MCF 10A (cell line): ENCODE measurements at regions not wholly inside any gene's neighbourhood (a gene's known extent, or its start where the extent isn't known, plus 50 kb on each side); places are given as distances from the start of the nearest gene placed in this dataset.
"Not testable (repeated sequence)": the region's sequence is repeated elsewhere in the genome, so short reads cannot be mapped to it uniquely, and the experiment has no call there.

Experiments used
- BruUV-seq: library from RNA; stranded (reverse); fragments of 400-500 nt; replicated peaks from 2 replicates; lab custom pipeline; 2021; lab: Mats Ljungman, UMichigan
- CTCF ChIA-PET: fragments of 300-600 bp; sonication (Branson Sonifier 250); formaldehyde crosslinking; extraction: SDS; loops from one replicate; lab custom pipeline; 2021; ENCODE audit warnings: antibody characterized with exemption, inconsistent platforms; lab: Yijun Ruan, JAX
- POLR2A ChIA-PET: fragments of 300-600, 350-650 bp; sonication (Branson Sonifier 250); formaldehyde crosslinking; extraction: SDS; loops from one replicate; lab custom pipeline; 2020; ENCODE audit warnings: antibody characterized with exemption, inconsistent platforms; lab: Yijun Ruan, JAX
- DNase-seq: peaks from one replicate; pipeline ENCODE4 v3.0.0-alpha.2; 2018; ENCODE audit not compliant: unreplicated experiment
- H3K27ac Mint-ChIP-seq: one replicate; pipeline ENCODE4 v1.8.0; 2022; ENCODE audit warnings: mild to moderate bottlenecking, low read depth, mixed read lengths; ENCODE audit not compliant: unreplicated experiment
- H3K27me3 Mint-ChIP-seq: one replicate; pipeline ENCODE4 v1.8.0; 2022; ENCODE audit warnings: mixed read lengths; ENCODE audit not compliant: insufficient read depth, unreplicated experiment
- H3K36me3 Mint-ChIP-seq: one replicate; pipeline ENCODE4 v1.8.0; 2022; ENCODE audit warnings: mild to moderate bottlenecking, moderate library complexity, mixed read lengths; ENCODE audit not compliant: insufficient read depth, unreplicated experiment
- H3K4me1 Mint-ChIP-seq: one replicate; pipeline ENCODE4 v1.8.0; 2022; ENCODE audit warnings: mixed read lengths; ENCODE audit not compliant: insufficient read depth, unreplicated experiment
- H3K4me3 Mint-ChIP-seq: one replicate; pipeline ENCODE4 v1.8.0; 2022; ENCODE audit warnings: mild to moderate bottlenecking, moderate library complexity, mixed read lengths; ENCODE audit not compliant: unreplicated experiment
- H3K9me3 Mint-ChIP-seq: one replicate; pipeline ENCODE4 v1.8.0; 2022; ENCODE audit warnings: mixed read lengths; ENCODE audit not compliant: unreplicated experiment
- CTCF ChIP-seq: fragments of 200-600 bp; IDR thresholded peaks from one replicate; pipeline ENCODE4 v1.8.0; 2022; ENCODE audit warnings: antibody characterized with exemption, mild to moderate bottlenecking; ENCODE audit not compliant: unreplicated experiment
- intact Hi-C: fragments of 100-400 bp; cut with micrococcal nuclease; formaldehyde crosslinking; loops from 2 replicates; pipeline ENCODE4 v1.14.1; 2022

- intact Hi-C loops: no loop called here
- Mint-ChIP-seq H3K27ac (no peak overlapping the region), H3K4me1 (no peaks in the 10 kb centered on the region), H3K9me3 (peaks cover 16% of the 10 kb centered on the region), H3K4me3 (no peak overlapping the region), H3K36me3 (no peaks in the 10 kb centered on the region), H3K27me3 (no peaks in the 10 kb centered on the region)
- BruUV-seq: no TSS peak
- TF ChIP-seq CTCF: no peak
- DNase-seq: no peak
- ChIA-PET POLR2A (no interaction called here), CTCF (interaction anchor here (1.1 kb wide), 1 partner anchor 349 kb away, joined by 3 read pairs; no protein-coding TSS in a partner anchor)
Observed at GRCh38 chr12:18837505-18837904, 99.6 kb downstream of the CAPZA3 start.

GRCh38 chr12:18840997-18841396, 103.1 kb downstream of the CAPZA3 start:
- H3K36me3 Mint-ChIP-seq, H3K27ac Mint-ChIP-seq, CTCF ChIA-PET, H3K4me1 Mint-ChIP-seq, H3K27me3 Mint-ChIP-seq, BruUV-seq, intact Hi-C loops, DNase-seq, H3K4me3 Mint-ChIP-seq: not testable (repeated sequence)
- POLR2A ChIA-PET: interaction anchor here (0.7 kb wide), 1 partner anchor 461 kb away, joined by 3 read pairs; no protein-coding TSS in a partner anchor
- peaks cover 16% of the 10 kb centered on the region for H3K9me3 Mint-ChIP-seq

GRCh38 chr12:18849080-18849479, 111.2 kb downstream of the CAPZA3 start:
- intact Hi-C loops: loop anchor here (5.0 kb wide), 1 partner anchor 417 kb away; no protein-coding TSS in a partner anchor
- H3K27ac Mint-ChIP-seq: no peak overlapping the region
- CTCF ChIA-PET: interaction anchor here (1.4 kb wide), 1 partner anchor 333 kb away, joined by 3 read pairs; no protein-coding TSS in a partner anchor
- no peak for TF ChIP-seq CTCF
- H3K4me3 Mint-ChIP-seq: no peak overlapping the region
- peak; percentile 35 for DNase-seq
- no peaks in the 10 kb centered on the region for H3K4me1 Mint-ChIP-seq
- BruUV-seq: no TSS peak
- POLR2A ChIA-PET: interaction anchor here (0.6 to 1.3 kb wide), 3 partner anchors 12 to 293 kb away, joined by 3 read pairs; no protein-coding TSS in a partner anchor
- H3K27me3 Mint-ChIP-seq: no peaks in the 10 kb centered on the region
- no peaks in the 10 kb centered on the region for H3K9me3 Mint-ChIP-seq
- H3K36me3 Mint-ChIP-seq: no peaks in the 10 kb centered on the region

- Mint-ChIP-seq H3K36me3 (no peaks in the 10 kb centered on the region), H3K27ac (no peak overlapping the region), H3K4me1 (no peaks in the 10 kb centered on the region), H3K9me3 (no peaks in the 10 kb centered on the region), H3K27me3 (no peaks in the 10 kb centered on the region), H3K4me3 (no peak overlapping the region)
- intact Hi-C loops: loop anchor here (5.0 kb wide), 1 partner anchor 417 kb away; no protein-coding TSS in a partner anchor
- no peak for TF ChIP-seq CTCF
- ChIA-PET POLR2A (interaction anchor here (1.3 kb wide), 1 partner anchor 11 kb away, joined by 3 read pairs; no protein-coding TSS in a partner anchor), CTCF (interaction anchor here (0.7 to 1.4 kb wide), 3 partner anchors 203 to 363 kb away, joined by 3 read pairs; no protein-coding TSS in a partner anchor)
- DNase-seq: no peak
- no TSS peak for BruUV-seq
Observed at GRCh38 chr12:18849761-18850160, 111.8 kb downstream of the CAPZA3 start.
